ENCODE measurements at regions not wholly inside any gene's neighbourhood (a gene's known extent, or its start where the extent isn't known, plus 50 kb on each side); places are given as distances from the start of the nearest gene placed in this dataset.

DNA sequence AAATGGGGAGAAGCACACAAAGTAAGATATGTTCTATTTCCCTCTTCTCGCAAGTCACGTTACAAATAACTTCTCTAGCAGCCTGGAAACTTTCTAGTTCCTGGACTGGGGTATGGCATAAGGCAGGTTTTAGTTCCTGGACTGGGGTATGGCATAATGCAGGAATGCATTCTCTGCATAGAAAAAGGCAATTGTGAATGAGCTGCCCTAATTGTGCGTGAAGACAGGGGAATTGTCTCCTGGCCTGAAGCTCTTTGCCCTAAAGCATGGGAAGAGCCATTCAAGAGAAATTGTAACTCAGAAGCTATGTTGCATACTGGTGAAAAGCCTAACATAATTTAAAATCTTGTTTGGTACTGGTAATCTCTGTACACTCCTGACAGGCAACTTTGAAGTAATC lies 54.3 kb upstream of the CBLB start:
- DNase-seq (ENCODE audit: low spot score in 2 of 2) (no peak), ATAC-seq (no peak)
- peaks cover 10% of the 10 kb centered on the region for H3K9me3 Mint-ChIP-seq
- no peak overlapping the region for H3K27ac Mint-ChIP-seq
- no peak overlapping the region for H3K4me3 Mint-ChIP-seq
- no peaks in the 10 kb centered on the region for H3K36me3 Mint-ChIP-seq
- H3K4me1 Mint-ChIP-seq: peaks cover 11% of the 10 kb centered on the region

- Mint-ChIP-seq H3K9me3 (no peaks in the 10 kb centered on the region), H3K4me1 (peaks cover 6% of the 10 kb centered on the region), H3K27ac (no peak overlapping the region), H3K36me3 (no peaks in the 10 kb centered on the region), H3K4me3 (no peak overlapping the region)
- no peak for ATAC-seq
- no peak for DNase-seq (ENCODE audit: low spot score in 2 of 2)
These were observed 58.9 kb upstream of the CBLB start for GRCh38 chr3:105927741-105928140.

DNA sequence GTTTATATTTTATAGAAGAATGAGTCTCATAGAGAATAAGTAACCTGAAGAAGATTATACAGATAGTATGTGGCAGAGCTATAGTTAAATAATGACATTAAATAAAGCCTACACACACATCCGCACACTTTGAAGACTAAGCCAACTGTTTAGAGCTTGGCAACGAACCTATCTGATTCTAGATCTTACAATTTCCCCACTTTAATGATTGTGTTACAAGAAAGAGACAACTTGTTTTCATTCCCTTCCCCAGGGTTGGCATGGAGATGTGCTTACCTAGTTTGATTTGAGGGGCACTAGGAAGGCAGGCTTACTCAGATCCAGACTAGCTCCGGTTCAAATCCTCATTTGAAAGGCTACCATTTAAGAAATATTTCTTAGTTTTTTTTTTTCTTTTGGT lies 61.9 kb upstream of the CBLB start:
- Mint-ChIP-seq H3K4me1 (no peaks in the 10 kb centered on the region), H3K9me3 (no peaks in the 10 kb centered on the region), H3K4me3 (no peak overlapping the region), H3K27ac (no peak overlapping the region), H3K36me3 (no peaks in the 10 kb centered on the region)
- DNase-seq (ENCODE audit: low spot score in 2 of 2): no peak
- ATAC-seq: no peak

- no peak for ATAC-seq
- H3K9me3 Mint-ChIP-seq: no peaks in the 10 kb centered on the region
- DNase-seq (ENCODE audit: low spot score in 2 of 2): no peak
- H3K4me3 Mint-ChIP-seq: no peak overlapping the region
- no peaks in the 10 kb centered on the region for H3K36me3 Mint-ChIP-seq
- H3K4me1 Mint-ChIP-seq: no peaks in the 10 kb centered on the region
- H3K27ac Mint-ChIP-seq: no peak overlapping the region
These were observed 62.7 kb upstream of the CBLB start for GRCh38 chr3:105931500-105931899.

DNA sequence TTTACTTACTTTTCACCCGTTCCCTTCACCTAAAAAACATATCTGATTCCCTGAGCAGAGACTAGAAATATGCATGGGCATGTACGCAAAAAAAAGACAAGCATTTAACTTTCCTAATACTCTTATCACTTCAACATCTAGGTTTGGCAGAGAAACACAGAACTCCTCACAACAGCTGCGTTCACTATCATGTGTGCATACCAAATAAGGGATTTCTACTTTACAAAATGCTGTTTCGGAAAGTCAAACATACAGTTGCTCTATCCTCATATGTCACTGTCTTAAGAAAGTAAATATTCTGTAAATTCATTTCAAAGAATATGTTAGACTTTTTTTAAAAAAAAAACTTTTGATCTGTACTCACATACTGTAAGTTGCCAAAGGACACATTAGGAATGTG lies 65.1 kb upstream of the CBLB start:
- no peak overlapping the region for H3K4me3 Mint-ChIP-seq
- no peak overlapping the region for H3K27ac Mint-ChIP-seq
- no peaks in the 10 kb centered on the region for H3K4me1 Mint-ChIP-seq
- peaks cover 2% of the 10 kb centered on the region for H3K9me3 Mint-ChIP-seq
- no peak for ATAC-seq
- H3K36me3 Mint-ChIP-seq: no peaks in the 10 kb centered on the region
- no peak for DNase-seq (ENCODE audit: low spot score in 2 of 2)

DNA sequence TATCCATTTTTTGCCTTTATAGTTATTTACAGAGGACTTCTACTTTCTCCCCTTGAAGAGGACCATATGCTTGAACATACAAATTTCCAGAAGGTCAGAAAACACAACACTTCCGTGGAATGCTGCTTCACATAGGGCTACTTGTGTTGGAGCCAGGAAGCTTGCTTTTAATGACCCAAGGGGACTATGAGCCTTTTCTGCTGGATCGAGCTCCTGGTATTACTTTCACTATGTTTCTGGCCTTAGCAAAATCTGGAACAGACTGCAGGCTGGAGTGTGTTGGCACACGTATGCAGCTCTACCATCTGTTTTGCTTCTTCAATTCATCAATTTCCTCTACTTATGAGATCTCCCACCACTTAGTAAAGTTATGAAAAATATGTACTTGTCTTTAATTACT lies 69.3 kb upstream of the CBLB start:
- no peak for ATAC-seq
- no peak for DNase-seq (ENCODE audit: low spot score in 2 of 2)
- Mint-ChIP-seq H3K4me3 (no peak overlapping the region), H3K36me3 (no peaks in the 10 kb centered on the region), H3K27ac (no peak overlapping the region), H3K9me3 (peaks cover 2% of the 10 kb centered on the region), H3K4me1 (no peaks in the 10 kb centered on the region)

DNA sequence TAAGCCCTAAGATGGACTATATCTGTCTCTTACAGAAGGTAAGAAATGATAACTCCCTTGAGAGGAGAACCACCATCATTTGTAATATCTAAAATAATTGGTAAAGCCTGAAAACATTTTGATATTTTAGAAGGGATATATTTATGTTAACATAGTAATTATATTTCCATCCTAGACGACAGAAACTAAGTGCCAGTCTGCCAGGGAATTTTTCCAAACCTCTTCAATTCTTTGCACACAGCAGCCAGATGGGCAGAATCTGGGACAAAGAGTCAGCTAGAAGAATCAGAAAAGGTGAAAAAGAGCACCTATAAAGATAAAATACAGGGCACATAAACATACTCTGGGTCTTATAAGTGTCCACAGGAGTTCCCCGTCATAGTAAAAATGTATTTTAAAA lies 70.0 kb upstream of the CBLB start:
- no peaks in the 10 kb centered on the region for H3K36me3 Mint-ChIP-seq
- peaks cover 2% of the 10 kb centered on the region for H3K9me3 Mint-ChIP-seq
- DNase-seq (ENCODE audit: low spot score in 2 of 2) (no peak), ATAC-seq (no peak)
- H3K27ac Mint-ChIP-seq: no peak overlapping the region
- H3K4me3 Mint-ChIP-seq: no peak overlapping the region
- H3K4me1 Mint-ChIP-seq: no peaks in the 10 kb centered on the region

- Mint-ChIP-seq H3K4me3 (no peak overlapping the region), H3K9me3 (no peaks in the 10 kb centered on the region), H3K27ac (no peak overlapping the region), H3K4me1 (no peaks in the 10 kb centered on the region), H3K36me3 (no peaks in the 10 kb centered on the region)
- ATAC-seq (no peak), DNase-seq (ENCODE audit: low spot score in 2 of 2) (no peak)
These were observed 75.5 kb upstream of the CBLB start for GRCh38 chr3:105944276-105944675.

DNA sequence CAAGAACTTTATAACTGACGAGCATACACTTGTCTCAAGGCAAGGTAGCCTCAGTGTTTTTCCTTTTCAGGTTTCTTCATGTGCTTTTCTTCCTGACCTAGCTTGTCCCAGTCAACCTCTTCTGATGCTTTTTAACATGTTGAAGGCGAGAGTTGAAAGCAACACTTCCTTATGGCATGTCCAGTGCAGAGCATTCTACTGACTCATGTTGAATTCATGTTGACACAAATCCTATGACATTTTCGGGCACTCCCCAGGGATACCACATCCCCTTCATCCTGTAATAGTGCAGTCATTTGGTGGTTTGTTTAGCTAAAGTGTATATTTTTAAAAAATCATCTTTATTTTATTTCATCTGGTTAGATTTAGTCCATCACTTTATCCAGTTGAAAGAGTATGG lies 75.9 kb upstream of the CBLB start:
- ATAC-seq: no peak

DNA sequence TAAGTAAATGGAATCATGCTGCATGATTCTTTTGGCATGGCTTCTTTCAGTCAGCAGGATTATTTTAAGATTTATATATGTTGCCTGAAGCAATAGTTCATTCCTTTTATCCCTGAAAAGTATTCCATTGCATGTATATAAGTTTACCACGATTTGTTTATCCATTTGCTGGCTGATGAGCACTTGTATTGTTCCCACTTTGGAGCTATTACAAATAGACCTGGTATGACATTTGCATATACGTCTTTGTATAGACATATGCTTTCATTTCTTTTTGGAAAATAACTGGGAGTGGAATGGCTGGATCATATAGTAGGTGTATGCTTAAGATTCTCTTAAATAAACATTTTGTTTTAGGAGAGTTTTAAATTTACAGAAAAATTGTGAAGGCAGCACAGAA lies 79.3 kb upstream of the CBLB start:
- H3K27ac Mint-ChIP-seq: no peak overlapping the region
- ATAC-seq (no peak), DNase-seq (ENCODE audit: low spot score in 2 of 2) (no peak)
- no peak overlapping the region for H3K4me3 Mint-ChIP-seq
- H3K4me1 Mint-ChIP-seq: no peaks in the 10 kb centered on the region
- no peaks in the 10 kb centered on the region for H3K9me3 Mint-ChIP-seq
- no peaks in the 10 kb centered on the region for H3K36me3 Mint-ChIP-seq

More for the DNA sequence above, 75.9 kb upstream of the CBLB start:
- H3K4me3 Mint-ChIP-seq: no peak overlapping the region
- no peak for DNase-seq (ENCODE audit: low spot score in 2 of 2)
- no peaks in the 10 kb centered on the region for H3K9me3 Mint-ChIP-seq
- no peaks in the 10 kb centered on the region for H3K4me1 Mint-ChIP-seq
- H3K36me3 Mint-ChIP-seq: no peaks in the 10 kb centered on the region
- H3K27ac Mint-ChIP-seq: no peak overlapping the region

GRCh38 chr3:105950881-105951600 lies 82.2 kb upstream of the CBLB start:
- Mint-ChIP-seq H3K9me3 (no peaks in the 10 kb centered on the region), H3K4me3 (no peak overlapping the region), H3K36me3 (no peaks in the 10 kb centered on the region), H3K4me1 (no peaks in the 10 kb centered on the region), H3K27ac (no peak overlapping the region)
- ATAC-seq (no peak), DNase-seq (ENCODE audit: low spot score in 2 of 2) (no peak)

DNA sequence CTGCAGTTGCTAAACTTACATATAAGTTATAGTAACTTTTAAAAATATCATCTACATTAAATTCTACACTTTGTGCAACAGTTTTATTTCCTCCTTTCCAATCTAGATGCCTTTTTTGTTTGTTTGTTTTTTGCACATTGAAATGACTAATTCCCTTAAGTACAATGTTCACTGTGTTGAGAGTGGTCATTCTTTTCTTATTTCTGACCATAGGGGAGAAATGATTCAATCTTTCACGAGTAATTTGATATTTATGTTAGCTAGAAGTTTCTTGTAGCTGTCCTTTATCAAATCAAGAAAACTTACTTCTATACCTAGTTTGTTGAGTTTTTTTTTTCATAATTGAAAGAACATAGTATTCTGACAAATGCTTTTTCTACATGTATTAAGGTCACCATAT lies 85.0 kb upstream of the CBLB start:
- no peak overlapping the region for H3K4me3 Mint-ChIP-seq
- DNase-seq (ENCODE audit: low spot score in 2 of 2) (no peak), ATAC-seq (no peak)
- no peaks in the 10 kb centered on the region for H3K9me3 Mint-ChIP-seq
- no peak overlapping the region for H3K27ac Mint-ChIP-seq
- no peaks in the 10 kb centered on the region for H3K36me3 Mint-ChIP-seq
- H3K4me1 Mint-ChIP-seq: no peaks in the 10 kb centered on the region

DNA sequence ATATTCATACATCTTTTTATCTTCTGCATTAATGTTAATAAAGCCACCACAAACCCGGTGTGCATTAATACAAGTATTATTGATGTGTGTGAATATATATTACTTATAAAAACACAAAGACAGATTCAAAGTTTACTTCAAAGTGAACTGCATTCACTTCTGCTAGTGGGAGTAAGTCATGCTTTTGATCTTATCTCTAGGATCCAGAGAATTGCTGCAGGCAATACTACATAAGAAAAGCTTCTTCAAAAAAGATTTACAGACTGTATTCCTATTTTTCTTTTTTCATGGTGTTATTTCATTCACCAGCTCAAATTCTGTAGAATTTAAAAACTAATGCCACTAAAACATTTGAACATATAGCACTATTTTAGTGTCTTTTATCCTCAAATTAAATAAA lies 87.5 kb upstream of the CBLB start:
- DNase-seq (ENCODE audit: low spot score in 2 of 2): no peak
- H3K4me3 Mint-ChIP-seq: no peak overlapping the region
- no peaks in the 10 kb centered on the region for H3K36me3 Mint-ChIP-seq
- H3K4me1 Mint-ChIP-seq: no peaks in the 10 kb centered on the region
- H3K27ac Mint-ChIP-seq: no peak overlapping the region
- ATAC-seq: no peak
- H3K9me3 Mint-ChIP-seq: no peaks in the 10 kb centered on the region

DNA sequence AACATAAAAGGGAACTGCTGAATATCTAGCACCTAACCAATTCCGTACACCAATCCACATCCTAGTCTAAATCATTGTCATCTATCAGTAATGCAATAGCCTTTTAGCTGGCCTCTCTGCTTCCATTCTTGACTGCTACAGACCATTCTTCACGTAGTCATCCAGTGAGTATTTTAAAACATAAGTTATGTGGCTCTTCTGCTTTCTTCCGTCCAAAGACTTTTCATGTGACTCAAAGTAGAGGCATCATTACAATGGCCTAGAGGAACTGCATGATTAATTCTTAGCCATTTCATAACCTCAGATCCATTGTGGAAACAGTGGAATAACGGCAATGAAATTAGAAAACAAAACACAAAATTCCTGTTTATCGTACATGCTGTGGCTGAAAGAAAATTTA lies 88.9 kb upstream of the CBLB start:
- Mint-ChIP-seq H3K27ac (no peak overlapping the region), H3K4me3 (no peak overlapping the region), H3K36me3 (no peaks in the 10 kb centered on the region), H3K9me3 (no peaks in the 10 kb centered on the region), H3K4me1 (no peaks in the 10 kb centered on the region)
- DNase-seq (ENCODE audit: low spot score in 2 of 2): no peak
- ATAC-seq: no peak

GRCh38 chr3:105958237-105959000 lies 89.6 kb upstream of the CBLB start:
- H3K27ac Mint-ChIP-seq: no peak overlapping the region
- no peaks in the 10 kb centered on the region for H3K4me1 Mint-ChIP-seq
- DNase-seq (ENCODE audit: low spot score in 2 of 2): no peak
- no peak overlapping the region for H3K4me3 Mint-ChIP-seq
- H3K9me3 Mint-ChIP-seq: no peaks in the 10 kb centered on the region
- ATAC-seq: no peak
- no peaks in the 10 kb centered on the region for H3K36me3 Mint-ChIP-seq

GRCh38 chr3:105959851-105960250 lies 91.0 kb upstream of the CBLB start:
- H3K4me1 Mint-ChIP-seq: no peaks in the 10 kb centered on the region
- no peak for ATAC-seq
- H3K4me3 Mint-ChIP-seq: no peak overlapping the region
- DNase-seq (ENCODE audit: low spot score in 2 of 2): no peak
- H3K9me3 Mint-ChIP-seq: no peaks in the 10 kb centered on the region
- H3K27ac Mint-ChIP-seq: no peak overlapping the region
- no peaks in the 10 kb centered on the region for H3K36me3 Mint-ChIP-seq

Data from stimulated activated effector memory CD8-positive, alpha-beta T cell treated with anti-CD3 and anti-CD28 coated beads, Interleukin-12 subunit alpha, Interleukin-12 subunit beta, amount 100 ng/mL, for 72 hours (primary cell).